PC-3 (cell line): ENCODE measurements at regions not wholly inside any gene's neighbourhood (a gene's known extent, or its start where the extent isn't known, plus 50 kb on each side); places are given as distances from the start of the nearest gene placed in this dataset.

Experiments
- EZH2 ChIP-seq: fragments of 300-600 bp; sonication (generic); IDR thresholded peaks from one replicate; pipeline ENCODE4 v1.6.1; 2017; ENCODE audit warnings: antibody characterized with exemption, mild to moderate bottlenecking, low read length; ENCODE audit not compliant: unreplicated experiment
- TF ChIP-seq, protein P1 (sequence below): fragments of 300-600 bp; sonication (generic); conservative IDR thresholded peaks from 2 replicates; pipeline ENCODE4 v1.5.1; 2017; ENCODE audit warnings: antibody characterized with exemption, low read depth, mild to moderate bottlenecking, low read length

DNA sequence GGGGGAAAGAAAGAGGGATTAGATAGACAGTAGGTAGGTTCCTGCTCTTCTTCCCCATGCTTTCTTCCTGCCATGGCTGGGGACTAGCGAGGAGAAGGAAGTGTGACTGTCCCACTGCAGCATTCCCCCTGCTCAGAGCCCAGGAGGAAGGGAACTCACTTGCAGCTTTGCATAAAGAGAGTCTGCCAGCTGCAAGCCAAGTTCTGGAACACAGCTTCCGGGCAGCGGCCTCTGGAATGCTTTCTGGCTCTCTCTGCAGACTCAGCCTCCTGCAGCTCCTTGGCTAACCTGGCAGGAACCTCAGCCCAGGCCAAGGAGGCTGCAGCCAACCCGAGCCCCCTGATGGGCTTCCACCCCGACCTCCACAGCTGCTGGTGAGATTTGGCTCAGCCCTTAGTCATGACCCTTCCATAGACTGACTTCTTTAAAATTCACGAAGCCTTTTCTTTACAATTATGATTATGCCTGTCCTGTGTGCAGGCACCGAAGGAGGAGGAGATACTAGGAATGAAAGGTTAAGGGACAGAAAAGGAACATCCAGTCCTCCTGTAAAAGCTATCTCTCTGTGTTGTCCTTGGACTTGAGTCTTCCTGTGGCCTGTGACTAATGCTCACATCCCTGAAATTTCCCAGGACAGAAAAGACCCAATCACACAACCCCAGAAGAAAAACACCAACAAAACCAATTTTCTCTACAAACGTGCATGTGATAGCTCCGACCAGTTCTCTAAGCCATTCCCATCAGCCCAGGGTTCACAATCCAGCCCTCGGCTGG lies 108.2 kb upstream of the OLIG2 start:
- no peak for TF ChIP-seq EZH2
- TF ChIP-seq, protein P1, sequence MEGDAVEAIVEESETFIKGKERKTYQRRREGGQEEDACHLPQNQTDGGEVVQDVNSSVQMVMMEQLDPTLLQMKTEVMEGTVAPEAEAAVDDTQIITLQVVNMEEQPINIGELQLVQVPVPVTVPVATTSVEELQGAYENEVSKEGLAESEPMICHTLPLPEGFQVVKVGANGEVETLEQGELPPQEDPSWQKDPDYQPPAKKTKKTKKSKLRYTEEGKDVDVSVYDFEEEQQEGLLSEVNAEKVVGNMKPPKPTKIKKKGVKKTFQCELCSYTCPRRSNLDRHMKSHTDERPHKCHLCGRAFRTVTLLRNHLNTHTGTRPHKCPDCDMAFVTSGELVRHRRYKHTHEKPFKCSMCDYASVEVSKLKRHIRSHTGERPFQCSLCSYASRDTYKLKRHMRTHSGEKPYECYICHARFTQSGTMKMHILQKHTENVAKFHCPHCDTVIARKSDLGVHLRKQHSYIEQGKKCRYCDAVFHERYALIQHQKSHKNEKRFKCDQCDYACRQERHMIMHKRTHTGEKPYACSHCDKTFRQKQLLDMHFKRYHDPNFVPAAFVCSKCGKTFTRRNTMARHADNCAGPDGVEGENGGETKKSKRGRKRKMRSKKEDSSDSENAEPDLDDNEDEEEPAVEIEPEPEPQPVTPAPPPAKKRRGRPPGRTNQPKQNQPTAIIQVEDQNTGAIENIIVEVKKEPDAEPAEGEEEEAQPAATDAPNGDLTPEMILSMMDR, result no peak
